ENCODE measurements at regions not wholly inside any gene's neighbourhood (a gene's known extent, or its start where the extent isn't known, plus 50 kb on each side); places are given as distances from the start of the nearest gene placed in this dataset.
A peak's percentile ranks its signal among the peaks of the same experiment; 100 is the strongest.

- DNase-seq: no peak
Observed at GRCh38 chr10:111953949-111954348, 229.6 kb downstream of the GPAM start.

- no peak for DNase-seq
Observed at GRCh38 chr10:111954386-111954785, 229.2 kb downstream of the GPAM start.

GRCh38 chr10:111956841-111957240 is 226.7 kb downstream of the GPAM start:
- DNase-seq: no peak

GRCh38 chr10:111962951-111963350 is 220.6 kb downstream of the GPAM start:
- DNase-seq: no peak

GRCh38 chr10:111967116-111967515 is 216.4 kb downstream of the GPAM start:
- no peak for DNase-seq

GRCh38 chr10:111967547-111967946 is 216.0 kb downstream of the GPAM start:
- no peak for DNase-seq

GRCh38 chr10:111968647-111969046 is 214.9 kb downstream of the GPAM start:
- DNase-seq: no peak

- DNase-seq: no peak
Observed at GRCh38 chr10:111970111-111970510, 213.5 kb downstream of the GPAM start.

GRCh38 chr10:111972109-111972508 is 211.5 kb downstream of the GPAM start:
- DNase-seq: no peak

GRCh38 chr10:111973306-111973705 is 210.3 kb downstream of the GPAM start:
- DNase-seq: no peak

GRCh38 chr10:111973826-111974225 is 209.7 kb downstream of the GPAM start:
- no peak for DNase-seq

GRCh38 chr10:111974325-111974724 is 209.2 kb downstream of the GPAM start:
- DNase-seq: no peak

GRCh38 chr10:111976557-111976956 is 207.0 kb downstream of the GPAM start:
- no peak for DNase-seq

- DNase-seq: no peak
Observed at GRCh38 chr10:111984057-111984456, 199.5 kb downstream of the GPAM start.

- no peak for DNase-seq
Observed at GRCh38 chr10:111986079-111986478, 197.5 kb downstream of the GPAM start.

GRCh38 chr10:111988646-111989045 is 194.9 kb downstream of the GPAM start:
- no peak for DNase-seq

- peak; percentile 32 for DNase-seq
Observed at GRCh38 chr10:111989136-111989911, 194.2 kb downstream of the GPAM start.

GRCh38 chr10:111990734-111991133 is 192.8 kb downstream of the GPAM start:
- DNase-seq: no peak

- no peak for DNase-seq
Observed at GRCh38 chr10:111993321-111993720, 190.2 kb downstream of the GPAM start.

GRCh38 chr10:111993872-111994426 is 189.6 kb downstream of the GPAM start:
- DNase-seq: no peak

GRCh38 chr10:111996103-111996502 is 187.5 kb downstream of the GPAM start:
- no peak for DNase-seq

- no peak for DNase-seq
Observed at GRCh38 chr10:111998728-111999127, 184.8 kb downstream of the GPAM start.

- DNase-seq: no peak
Observed at GRCh38 chr10:111999205-111999914, 184.2 kb downstream of the GPAM start.

GRCh38 chr10:111999915-112000302 is 183.7 kb downstream of the GPAM start:
- DNase-seq: no peak

Measured in NCI-H345 (cell line).